ENCODE measurements at regions not wholly inside any gene's neighbourhood (a gene's known extent, or its start where the extent isn't known, plus 50 kb on each side); places are given as distances from the start of the nearest gene placed in this dataset.

DNA sequence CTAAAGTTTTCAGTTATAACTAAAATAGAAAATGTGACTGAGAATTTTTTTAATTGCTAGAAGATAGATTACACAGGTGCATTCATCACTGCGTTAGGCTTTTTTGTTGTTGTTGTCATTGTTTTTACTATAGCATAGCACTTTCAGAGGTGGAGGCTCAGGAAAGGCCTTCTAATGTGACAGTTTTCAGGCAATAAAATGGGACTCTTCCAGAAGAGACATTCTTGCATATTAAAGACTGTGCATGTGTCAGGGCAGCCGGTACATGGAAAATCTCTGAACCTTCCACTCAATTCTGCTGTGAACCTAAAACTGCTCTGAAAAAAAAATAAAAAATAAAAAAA, 175.2 kb downstream of the METTL4 start:
- Mint-ChIP-seq H3K4me1 (no peaks in the 10 kb centered on the region), H3K27me3 (ENCODE audit: low read depth) (no peaks in the 10 kb centered on the region; the same call in 1 of the 2 replicates), H3K27ac (no peak overlapping the region), H3K36me3 (no peaks in the 10 kb centered on the region), H3K9me3 (peaks cover 4% of the 10 kb centered on the region), H3K4me3 (no peak overlapping the region)
- ATAC-seq (no peak), DNase-seq (ENCODE audit: low spot score) (no peak)
- POLR2A ChIA-PET: no interaction called here
- CTCF ChIA-PET: no interaction called here
- TF ChIP-seq, protein P1, sequence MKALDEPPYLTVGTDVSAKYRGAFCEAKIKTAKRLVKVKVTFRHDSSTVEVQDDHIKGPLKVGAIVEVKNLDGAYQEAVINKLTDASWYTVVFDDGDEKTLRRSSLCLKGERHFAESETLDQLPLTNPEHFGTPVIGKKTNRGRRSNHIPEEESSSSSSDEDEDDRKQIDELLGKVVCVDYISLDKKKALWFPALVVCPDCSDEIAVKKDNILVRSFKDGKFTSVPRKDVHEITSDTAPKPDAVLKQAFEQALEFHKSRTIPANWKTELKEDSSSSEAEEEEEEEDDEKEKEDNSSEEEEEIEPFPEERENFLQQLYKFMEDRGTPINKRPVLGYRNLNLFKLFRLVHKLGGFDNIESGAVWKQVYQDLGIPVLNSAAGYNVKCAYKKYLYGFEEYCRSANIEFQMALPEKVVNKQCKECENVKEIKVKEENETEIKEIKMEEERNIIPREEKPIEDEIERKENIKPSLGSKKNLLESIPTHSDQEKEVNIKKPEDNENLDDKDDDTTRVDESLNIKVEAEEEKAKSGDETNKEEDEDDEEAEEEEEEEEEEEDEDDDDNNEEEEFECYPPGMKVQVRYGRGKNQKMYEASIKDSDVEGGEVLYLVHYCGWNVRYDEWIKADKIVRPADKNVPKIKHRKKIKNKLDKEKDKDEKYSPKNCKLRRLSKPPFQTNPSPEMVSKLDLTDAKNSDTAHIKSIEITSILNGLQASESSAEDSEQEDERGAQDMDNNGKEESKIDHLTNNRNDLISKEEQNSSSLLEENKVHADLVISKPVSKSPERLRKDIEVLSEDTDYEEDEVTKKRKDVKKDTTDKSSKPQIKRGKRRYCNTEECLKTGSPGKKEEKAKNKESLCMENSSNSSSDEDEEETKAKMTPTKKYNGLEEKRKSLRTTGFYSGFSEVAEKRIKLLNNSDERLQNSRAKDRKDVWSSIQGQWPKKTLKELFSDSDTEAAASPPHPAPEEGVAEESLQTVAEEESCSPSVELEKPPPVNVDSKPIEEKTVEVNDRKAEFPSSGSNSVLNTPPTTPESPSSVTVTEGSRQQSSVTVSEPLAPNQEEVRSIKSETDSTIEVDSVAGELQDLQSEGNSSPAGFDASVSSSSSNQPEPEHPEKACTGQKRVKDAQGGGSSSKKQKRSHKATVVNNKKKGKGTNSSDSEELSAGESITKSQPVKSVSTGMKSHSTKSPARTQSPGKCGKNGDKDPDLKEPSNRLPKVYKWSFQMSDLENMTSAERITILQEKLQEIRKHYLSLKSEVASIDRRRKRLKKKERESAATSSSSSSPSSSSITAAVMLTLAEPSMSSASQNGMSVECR (CRISPR knock-in tag; IDR thresholded peaks at IDR 0.05; ENCODE audit: borderline replicate concordance): no peak
- TF ChIP-seq, protein P2, sequence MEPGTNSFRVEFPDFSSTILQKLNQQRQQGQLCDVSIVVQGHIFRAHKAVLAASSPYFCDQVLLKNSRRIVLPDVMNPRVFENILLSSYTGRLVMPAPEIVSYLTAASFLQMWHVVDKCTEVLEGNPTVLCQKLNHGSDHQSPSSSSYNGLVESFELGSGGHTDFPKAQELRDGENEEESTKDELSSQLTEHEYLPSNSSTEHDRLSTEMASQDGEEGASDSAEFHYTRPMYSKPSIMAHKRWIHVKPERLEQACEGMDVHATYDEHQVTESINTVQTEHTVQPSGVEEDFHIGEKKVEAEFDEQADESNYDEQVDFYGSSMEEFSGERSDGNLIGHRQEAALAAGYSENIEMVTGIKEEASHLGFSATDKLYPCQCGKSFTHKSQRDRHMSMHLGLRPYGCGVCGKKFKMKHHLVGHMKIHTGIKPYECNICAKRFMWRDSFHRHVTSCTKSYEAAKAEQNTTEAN (CRISPR knock-in tag; IDR thresholded peaks at IDR 0.05): no peak
- no peak for TF ChIP-seq JUN (CRISPR knock-in tag; IDR thresholded peaks at IDR 0.05)
- no peak for TF ChIP-seq EMX1 (CRISPR knock-in tag; IDR thresholded peaks at IDR 0.05)
- TF ChIP-seq, protein P3, sequence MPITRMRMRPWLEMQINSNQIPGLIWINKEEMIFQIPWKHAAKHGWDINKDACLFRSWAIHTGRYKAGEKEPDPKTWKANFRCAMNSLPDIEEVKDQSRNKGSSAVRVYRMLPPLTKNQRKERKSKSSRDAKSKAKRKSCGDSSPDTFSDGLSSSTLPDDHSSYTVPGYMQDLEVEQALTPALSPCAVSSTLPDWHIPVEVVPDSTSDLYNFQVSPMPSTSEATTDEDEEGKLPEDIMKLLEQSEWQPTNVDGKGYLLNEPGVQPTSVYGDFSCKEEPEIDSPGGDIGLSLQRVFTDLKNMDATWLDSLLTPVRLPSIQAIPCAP (CRISPR knock-in tag; IDR thresholded peaks at IDR 0.05): no peak
- no peak for TF ChIP-seq ZNF671 (CRISPR knock-in tag; IDR thresholded peaks at IDR 0.05)
- TF ChIP-seq, protein P4, sequence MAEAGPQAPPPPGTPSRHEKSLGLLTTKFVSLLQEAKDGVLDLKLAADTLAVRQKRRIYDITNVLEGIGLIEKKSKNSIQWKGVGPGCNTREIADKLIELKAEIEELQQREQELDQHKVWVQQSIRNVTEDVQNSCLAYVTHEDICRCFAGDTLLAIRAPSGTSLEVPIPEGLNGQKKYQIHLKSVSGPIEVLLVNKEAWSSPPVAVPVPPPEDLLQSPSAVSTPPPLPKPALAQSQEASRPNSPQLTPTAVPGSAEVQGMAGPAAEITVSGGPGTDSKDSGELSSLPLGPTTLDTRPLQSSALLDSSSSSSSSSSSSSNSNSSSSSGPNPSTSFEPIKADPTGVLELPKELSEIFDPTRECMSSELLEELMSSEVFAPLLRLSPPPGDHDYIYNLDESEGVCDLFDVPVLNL (CRISPR knock-in tag; IDR thresholded peaks at IDR 0.05; ENCODE audit: borderline replicate concordance, low read depth): no peak
- TF ChIP-seq ZNF423 (CRISPR knock-in tag; IDR thresholded peaks at IDR 0.05): no peak
- TF ChIP-seq, protein P5, sequence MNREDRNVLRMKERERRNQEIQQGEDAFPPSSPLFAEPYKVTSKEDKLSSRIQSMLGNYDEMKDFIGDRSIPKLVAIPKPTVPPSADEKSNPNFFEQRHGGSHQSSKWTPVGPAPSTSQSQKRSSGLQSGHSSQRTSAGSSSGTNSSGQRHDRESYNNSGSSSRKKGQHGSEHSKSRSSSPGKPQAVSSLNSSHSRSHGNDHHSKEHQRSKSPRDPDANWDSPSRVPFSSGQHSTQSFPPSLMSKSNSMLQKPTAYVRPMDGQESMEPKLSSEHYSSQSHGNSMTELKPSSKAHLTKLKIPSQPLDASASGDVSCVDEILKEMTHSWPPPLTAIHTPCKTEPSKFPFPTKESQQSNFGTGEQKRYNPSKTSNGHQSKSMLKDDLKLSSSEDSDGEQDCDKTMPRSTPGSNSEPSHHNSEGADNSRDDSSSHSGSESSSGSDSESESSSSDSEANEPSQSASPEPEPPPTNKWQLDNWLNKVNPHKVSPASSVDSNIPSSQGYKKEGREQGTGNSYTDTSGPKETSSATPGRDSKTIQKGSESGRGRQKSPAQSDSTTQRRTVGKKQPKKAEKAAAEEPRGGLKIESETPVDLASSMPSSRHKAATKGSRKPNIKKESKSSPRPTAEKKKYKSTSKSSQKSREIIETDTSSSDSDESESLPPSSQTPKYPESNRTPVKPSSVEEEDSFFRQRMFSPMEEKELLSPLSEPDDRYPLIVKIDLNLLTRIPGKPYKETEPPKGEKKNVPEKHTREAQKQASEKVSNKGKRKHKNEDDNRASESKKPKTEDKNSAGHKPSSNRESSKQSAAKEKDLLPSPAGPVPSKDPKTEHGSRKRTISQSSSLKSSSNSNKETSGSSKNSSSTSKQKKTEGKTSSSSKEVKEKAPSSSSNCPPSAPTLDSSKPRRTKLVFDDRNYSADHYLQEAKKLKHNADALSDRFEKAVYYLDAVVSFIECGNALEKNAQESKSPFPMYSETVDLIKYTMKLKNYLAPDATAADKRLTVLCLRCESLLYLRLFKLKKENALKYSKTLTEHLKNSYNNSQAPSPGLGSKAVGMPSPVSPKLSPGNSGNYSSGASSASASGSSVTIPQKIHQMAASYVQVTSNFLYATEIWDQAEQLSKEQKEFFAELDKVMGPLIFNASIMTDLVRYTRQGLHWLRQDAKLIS (CRISPR knock-in tag; IDR thresholded peaks at IDR 0.05; ENCODE audit: borderline replicate concordance): no peak
- TF ChIP-seq RORB (CRISPR knock-in tag; IDR thresholded peaks at IDR 0.05): no peak
- TF ChIP-seq, protein P6, sequence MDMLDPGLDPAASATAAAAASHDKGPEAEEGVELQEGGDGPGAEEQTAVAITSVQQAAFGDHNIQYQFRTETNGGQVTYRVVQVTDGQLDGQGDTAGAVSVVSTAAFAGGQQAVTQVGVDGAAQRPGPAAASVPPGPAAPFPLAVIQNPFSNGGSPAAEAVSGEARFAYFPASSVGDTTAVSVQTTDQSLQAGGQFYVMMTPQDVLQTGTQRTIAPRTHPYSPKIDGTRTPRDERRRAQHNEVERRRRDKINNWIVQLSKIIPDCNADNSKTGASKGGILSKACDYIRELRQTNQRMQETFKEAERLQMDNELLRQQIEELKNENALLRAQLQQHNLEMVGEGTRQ (CRISPR knock-in tag; IDR thresholded peaks at IDR 0.05): no peak

DNA sequence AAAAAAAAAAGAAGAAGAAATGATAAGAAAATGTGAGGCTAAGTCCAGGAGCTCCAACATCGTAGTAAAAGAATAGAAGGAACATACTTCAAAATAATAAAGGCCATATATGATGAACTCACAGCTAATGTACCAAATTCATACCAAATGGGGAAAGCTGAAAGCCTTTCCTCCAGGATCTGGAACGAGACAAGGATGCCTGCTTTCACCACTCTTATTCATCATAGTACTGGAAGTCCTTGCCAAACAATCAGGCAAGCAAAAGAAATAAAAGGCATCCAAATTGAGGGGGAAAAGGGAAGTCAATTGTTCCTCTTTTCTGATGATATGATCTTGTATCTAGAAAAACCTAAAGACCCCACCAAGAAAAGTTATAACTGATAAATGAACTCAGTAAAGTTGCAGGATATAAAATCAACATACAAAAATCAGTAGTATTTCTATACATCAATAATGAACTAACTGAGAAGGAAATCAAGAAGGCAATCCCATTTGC, 170.6 kb downstream of the METTL4 start:
- CTCF ChIA-PET: no interaction called here
- TF ChIP-seq OVOL2 (CRISPR knock-in tag; IDR thresholded peaks at IDR 0.05; ENCODE audit: borderline replicate concordance) (no peak), ZNF423 (CRISPR knock-in tag; IDR thresholded peaks at IDR 0.05) (no peak)
- TF ChIP-seq, protein P4 (CRISPR knock-in tag; IDR thresholded peaks at IDR 0.05; ENCODE audit: borderline replicate concordance, low read depth): no peak
- DNase-seq (ENCODE audit: low spot score): no peak
- no peak for ATAC-seq
- Mint-ChIP-seq H3K36me3 (no peaks in the 10 kb centered on the region), H3K4me1 (no peaks in the 10 kb centered on the region), H3K9me3 (peaks cover 7% of the 10 kb centered on the region), H3K27ac (no peak overlapping the region), H3K27me3 (ENCODE audit: low read depth) (no peaks in the 10 kb centered on the region; the same call in 1 of the 2 replicates), H3K4me3 (no peak overlapping the region)
- POLR2A ChIA-PET: no interaction called here

All from WTC11 (cell line).